Immature natural killer cell (primary cell): ENCODE measurements at regions not wholly inside any gene's neighbourhood (a gene's known extent, or its start where the extent isn't known, plus 50 kb on each side); places are given as distances from the start of the nearest gene placed in this dataset.

Experiments used
- DNase-seq, 3 donors: peaks; one replicate each; pipeline ENCODE4 v3.0.0; 2022; ENCODE audit warnings: mixed read lengths in 1 of 3
- H3K27ac Mint-ChIP-seq, 6 donors: one replicate each; pipeline ENCODE4 v1.8.0; 2020; ENCODE audit warnings: mixed read lengths in 6 of 6, mild to moderate bottlenecking in 5 of 6, inconsistent platforms in 4 of 6, moderate library complexity in 3 of 6
- H3K27me3 Mint-ChIP-seq, 3 donors: one replicate each; pipeline ENCODE4 v1.8.0; 2020 to 2021; ENCODE audit warnings: low read depth in 3 of 3, mild to moderate bottlenecking in 3 of 3, mixed read lengths in 3 of 3, moderate library complexity in 3 of 3, inconsistent platforms in 1 of 3
- H3K36me3 Mint-ChIP-seq, 3 donors: one replicate each; pipeline ENCODE4 v1.8.0; 2020; ENCODE audit warnings: mixed read lengths in 3 of 3, inconsistent platforms in 2 of 3, mild to moderate bottlenecking in 2 of 3
- H3K4me1 Mint-ChIP-seq, 2 donors: one replicate each; pipeline ENCODE4 v1.8.0; 2020; ENCODE audit warnings: inconsistent platforms in 2 of 2, mild to moderate bottlenecking in 2 of 2, mixed read lengths in 2 of 2, moderate library complexity in 1 of 2
- H3K4me3 Mint-ChIP-seq, 5 donors: one replicate each; pipeline ENCODE4 v1.8.0; 2020; ENCODE audit warnings: mild to moderate bottlenecking in 5 of 5, mixed read lengths in 5 of 5, inconsistent platforms in 3 of 5, moderate library complexity in 3 of 5
- H3K9me3 Mint-ChIP-seq, 6 donors: one replicate each; pipeline ENCODE4 v1.8.0; 2020; ENCODE audit warnings: mild to moderate bottlenecking in 6 of 6, mixed read lengths in 6 of 6, inconsistent platforms in 4 of 6, moderate library complexity in 3 of 6

GRCh38 chr6:41449399-41450245 is 96.6 kb upstream of the FOXP4 start:
- DNase-seq = no peak
- H3K9me3 Mint-ChIP-seq = no peaks in the 10 kb centered on the region
- H3K4me1 Mint-ChIP-seq = no peaks in the 10 kb centered on the region
- H3K27me3 Mint-ChIP-seq = peaks cover 4 to 15% (median 5%) of the 10 kb centered on the region in 3 donors
- no peak overlapping the region for H3K27ac Mint-ChIP-seq
- H3K36me3 Mint-ChIP-seq = no peaks in the 10 kb centered on the region
- no peak overlapping the region for H3K4me3 Mint-ChIP-seq

- Mint-ChIP-seq H3K27me3 (peaks cover 2 to 9% (median 5%) of the 10 kb centered on the region in 3 donors), H3K27ac (no peak overlapping the region), H3K4me3 (no peak overlapping the region), H3K36me3 (no peaks in the 10 kb centered on the region), H3K4me1 (no peaks in the 10 kb centered on the region), H3K9me3 (no peaks in the 10 kb centered on the region)
- DNase-seq = no peak
Measured at GRCh38 chr6:41450581-41450980, 95.6 kb upstream of the FOXP4 start.

GRCh38 chr6:41451039-41451438 is 95.1 kb upstream of the FOXP4 start:
- H3K9me3 Mint-ChIP-seq = no peaks in the 10 kb centered on the region
- peaks cover 2 to 8% (median 5%) of the 10 kb centered on the region in 3 donors for H3K27me3 Mint-ChIP-seq
- H3K4me3 Mint-ChIP-seq = no peak overlapping the region
- H3K4me1 Mint-ChIP-seq = no peaks in the 10 kb centered on the region
- no peak overlapping the region for H3K27ac Mint-ChIP-seq
- DNase-seq = no peak
- H3K36me3 Mint-ChIP-seq = no peaks in the 10 kb centered on the region

- no peaks in the 10 kb centered on the region for H3K4me1 Mint-ChIP-seq
- no peaks in the 10 kb centered on the region for H3K9me3 Mint-ChIP-seq
- peaks cover 3 to 7% (median 5%) of the 10 kb centered on the region in 3 donors for H3K27me3 Mint-ChIP-seq
- no peak overlapping the region for H3K27ac Mint-ChIP-seq
- no peaks in the 10 kb centered on the region for H3K36me3 Mint-ChIP-seq
- no peak for DNase-seq
- H3K4me3 Mint-ChIP-seq = no peak overlapping the region
Measured at GRCh38 chr6:41451515-41452163, 94.5 kb upstream of the FOXP4 start.

GRCh38 chr6:41452763-41453162 is 93.4 kb upstream of the FOXP4 start:
- no peak for DNase-seq
- Mint-ChIP-seq H3K9me3 (no peaks in the 10 kb centered on the region), H3K4me3 (no peak overlapping the region), H3K36me3 (no peaks in the 10 kb centered on the region), H3K4me1 (no peaks in the 10 kb centered on the region), H3K27me3 (peaks cover 2 to 3% (median 2%) of the 10 kb centered on the region in 3 donors), H3K27ac (no peak overlapping the region)

GRCh38 chr6:41453244-41453643 is 92.9 kb upstream of the FOXP4 start:
- Mint-ChIP-seq H3K27ac (no peak overlapping the region), H3K4me1 (no peaks in the 10 kb centered on the region), H3K27me3 (peaks cover 2% of the 10 kb centered on the region in 3 donors), H3K9me3 (no peaks in the 10 kb centered on the region), H3K4me3 (no peak overlapping the region), H3K36me3 (no peaks in the 10 kb centered on the region)
- DNase-seq = no peak

GRCh38 chr6:41454189-41454789 is 91.9 kb upstream of the FOXP4 start:
- no peaks in the 10 kb centered on the region for H3K9me3 Mint-ChIP-seq
- no peak overlapping the region for H3K27ac Mint-ChIP-seq
- no peaks in the 10 kb centered on the region for H3K36me3 Mint-ChIP-seq
- no peak for DNase-seq
- no peaks in the 10 kb centered on the region for H3K4me1 Mint-ChIP-seq
- H3K4me3 Mint-ChIP-seq = no peak overlapping the region
- peaks cover 4 to 5% (median 4%) of the 10 kb centered on the region in 3 donors for H3K27me3 Mint-ChIP-seq

GRCh38 chr6:41455410-41455809 is 90.8 kb upstream of the FOXP4 start:
- Mint-ChIP-seq H3K36me3 (no peaks in the 10 kb centered on the region), H3K4me1 (no peaks in the 10 kb centered on the region), H3K4me3 (no peak overlapping the region), H3K27me3 (peaks cover 2 to 5% (median 4%) of the 10 kb centered on the region in 3 donors), H3K9me3 (no peaks in the 10 kb centered on the region), H3K27ac (no peak overlapping the region)
- no peak for DNase-seq

GRCh38 chr6:41455818-41456217 is 90.4 kb upstream of the FOXP4 start:
- H3K36me3 Mint-ChIP-seq = no peaks in the 10 kb centered on the region
- no peaks in the 10 kb centered on the region for H3K4me1 Mint-ChIP-seq
- no peaks in the 10 kb centered on the region for H3K9me3 Mint-ChIP-seq
- peaks cover 2 to 5% (median 4%) of the 10 kb centered on the region in 3 donors for H3K27me3 Mint-ChIP-seq
- no peak overlapping the region for H3K27ac Mint-ChIP-seq
- H3K4me3 Mint-ChIP-seq = no peak overlapping the region
- DNase-seq = no peak

GRCh38 chr6:41457303-41457670 is 88.9 kb upstream of the FOXP4 start:
- Mint-ChIP-seq H3K27ac (no peak overlapping the region), H3K27me3 (peaks cover 2 to 5% (median 4%) of the 10 kb centered on the region in 3 donors), H3K4me1 (no peaks in the 10 kb centered on the region), H3K4me3 (no peak overlapping the region), H3K36me3 (no peaks in the 10 kb centered on the region), H3K9me3 (no peaks in the 10 kb centered on the region)
- no peak for DNase-seq

- DNase-seq = no peak
- Mint-ChIP-seq H3K27me3 (peaks cover 10 to 12% (median 10%) of the 10 kb centered on the region in 3 donors), H3K36me3 (peaks cover 0 to 7% (median 0%) of the 10 kb centered on the region in 3 donors), H3K27ac (no peak overlapping the region), H3K4me3 (no peak overlapping the region), H3K4me1 (no peaks in the 10 kb centered on the region), H3K9me3 (no peaks in the 10 kb centered on the region)
Measured at GRCh38 chr6:41459738-41460137, 86.4 kb upstream of the FOXP4 start.

GRCh38 chr6:41460742-41461336 is 85.3 kb upstream of the FOXP4 start:
- no peaks in the 10 kb centered on the region for H3K9me3 Mint-ChIP-seq
- peaks cover 0 to 7% (median 0%) of the 10 kb centered on the region in 3 donors for H3K36me3 Mint-ChIP-seq
- H3K4me3 Mint-ChIP-seq = no peak overlapping the region
- no peak overlapping the region for H3K27ac Mint-ChIP-seq
- no peak for DNase-seq
- H3K4me1 Mint-ChIP-seq = no peaks in the 10 kb centered on the region
- H3K27me3 Mint-ChIP-seq = peaks cover 10 to 13% (median 12%) of the 10 kb centered on the region in 3 donors

- Mint-ChIP-seq H3K4me1 (no peaks in the 10 kb centered on the region), H3K27me3 (peaks cover 12 to 19% (median 17%) of the 10 kb centered on the region in 3 donors), H3K36me3 (peaks cover 0 to 7% (median 0%) of the 10 kb centered on the region in 3 donors), H3K9me3 (no peaks in the 10 kb centered on the region), H3K4me3 (no peak overlapping the region), H3K27ac (no peak overlapping the region)
- no peak for DNase-seq
Measured at GRCh38 chr6:41462033-41462432, 84.1 kb upstream of the FOXP4 start.
